Epithelial cell of prostate (primary cell): ENCODE measurements at regions not wholly inside any gene's neighbourhood (a gene's known extent, or its start where the extent isn't known, plus 50 kb on each side); places are given as distances from the start of the nearest gene placed in this dataset.

Experiments used
- DNase-seq: peaks from one replicate; pipeline ENCODE4 v3.0.0-alpha.2; 2011; ENCODE audit warnings: low read depth, low spot score
- H3K27ac ChIP-seq: fragments of 450-650 bp; 2 replicates; pipeline ENCODE4 v1.5.1; 2017; ENCODE audit warnings: mild to moderate bottlenecking

DNA sequence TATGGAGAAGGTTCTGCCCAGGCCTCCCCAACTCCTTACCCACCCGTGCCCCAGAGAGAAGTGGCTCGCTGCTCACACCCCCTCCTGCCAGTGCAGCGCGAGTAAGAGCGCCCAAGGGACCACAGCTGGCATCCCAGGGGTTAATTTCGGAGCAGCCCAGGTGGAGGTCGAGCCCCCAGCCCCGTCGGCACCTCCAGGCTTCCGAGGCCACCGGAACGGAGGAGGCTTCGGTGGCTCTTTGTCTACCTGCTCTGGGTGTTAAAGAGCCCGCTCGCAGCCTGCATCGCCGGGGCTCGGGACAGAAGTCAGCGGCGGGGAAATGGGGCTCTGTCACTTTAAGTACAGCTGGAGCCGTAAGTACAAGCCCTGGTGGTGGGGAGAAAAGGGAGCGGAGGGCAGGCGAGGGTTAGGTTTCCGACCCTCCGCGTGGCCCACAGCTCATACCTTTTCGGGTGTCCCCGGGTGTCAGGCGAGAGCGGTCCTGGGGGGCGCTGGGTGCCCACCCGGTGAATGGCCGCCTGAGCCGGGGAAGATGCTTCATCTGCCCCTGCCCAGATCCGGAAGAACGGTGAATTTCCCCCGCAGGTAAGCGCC is 89.4 kb upstream of the IPO9 start:
- no peak for DNase-seq
- H3K27ac ChIP-seq, result peak overlapping the region; percentile 53

DNA sequence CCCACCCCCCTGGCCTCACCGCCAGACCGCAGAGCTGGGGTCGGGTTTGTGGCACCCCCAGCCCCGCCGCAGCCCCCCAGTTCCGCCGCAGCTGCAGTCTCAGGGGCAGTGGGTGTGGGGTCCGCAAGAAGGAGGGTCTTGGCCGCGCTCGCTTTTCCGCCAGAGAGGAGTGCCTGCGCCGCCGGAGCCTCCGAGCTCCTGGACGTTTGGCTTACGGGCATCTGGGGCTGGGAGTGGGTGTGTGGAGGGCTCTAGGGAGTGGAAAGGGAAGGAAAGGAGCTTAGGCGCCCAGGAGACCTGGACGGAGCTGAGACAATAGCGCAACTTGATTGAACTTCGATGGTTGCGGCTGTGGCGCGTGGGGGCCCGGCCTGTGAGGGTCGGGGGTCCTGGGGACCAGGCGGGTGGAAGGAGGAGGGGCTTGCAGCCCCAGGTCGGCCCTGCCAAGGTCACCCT is 88.8 kb upstream of the IPO9 start:
- peak overlapping the region; percentile 53 for H3K27ac ChIP-seq
- no peak for DNase-seq

DNA sequence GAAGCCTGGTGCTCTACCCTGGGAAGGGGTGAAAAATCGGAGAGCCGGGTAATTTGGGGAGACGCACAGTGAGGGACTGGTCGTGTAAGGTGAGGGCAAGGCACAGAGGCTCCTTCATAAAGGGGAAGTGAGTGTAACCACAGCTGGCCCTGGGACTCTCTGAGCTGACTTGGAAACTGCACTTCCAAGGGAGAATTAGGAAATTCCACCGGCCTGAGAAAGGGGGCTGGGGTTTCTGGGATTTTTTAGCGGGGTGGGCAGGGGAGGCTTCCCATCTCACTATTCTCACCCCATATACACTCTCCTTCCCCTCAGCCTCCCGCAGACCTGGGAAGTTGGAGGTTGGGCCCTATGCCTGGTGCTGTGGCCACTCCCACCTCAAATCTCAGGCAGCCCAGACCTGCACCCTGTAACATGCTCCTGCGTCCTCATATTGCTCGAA is 88.3 kb upstream of the IPO9 start:
- no peak for DNase-seq
- H3K27ac ChIP-seq, result peak overlapping the region; percentile 53

DNA sequence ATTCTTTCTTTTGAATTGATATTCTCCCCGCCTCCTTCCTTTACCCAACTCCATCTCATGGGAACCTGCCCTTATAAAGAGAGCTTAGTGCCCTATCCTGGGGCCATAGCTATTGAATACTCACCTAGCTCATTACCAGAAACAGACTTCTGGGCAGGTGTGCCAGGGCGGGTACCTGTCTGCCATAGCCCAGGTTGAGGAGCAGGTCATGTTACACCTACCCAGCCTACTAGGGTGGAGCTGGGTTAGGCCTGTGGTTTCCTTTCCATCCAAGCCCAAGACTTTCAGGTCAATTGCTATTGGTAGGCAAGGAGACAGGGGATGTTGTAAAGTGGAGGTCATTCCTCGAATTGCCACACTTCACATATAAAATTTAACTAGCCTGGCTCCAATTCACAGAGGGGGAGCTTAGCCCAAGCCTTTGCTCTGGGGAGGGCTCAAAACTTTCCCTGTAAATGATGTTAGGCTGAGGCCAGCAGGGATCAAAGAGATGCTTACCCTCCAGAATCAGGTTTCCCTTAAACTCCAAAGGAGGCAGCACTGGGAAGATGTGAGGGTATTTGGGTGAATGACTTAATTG is 87.1 kb upstream of the IPO9 start:
- peak; percentile 40 for DNase-seq
- peak overlapping the region; percentile 9 for H3K27ac ChIP-seq

DNA sequence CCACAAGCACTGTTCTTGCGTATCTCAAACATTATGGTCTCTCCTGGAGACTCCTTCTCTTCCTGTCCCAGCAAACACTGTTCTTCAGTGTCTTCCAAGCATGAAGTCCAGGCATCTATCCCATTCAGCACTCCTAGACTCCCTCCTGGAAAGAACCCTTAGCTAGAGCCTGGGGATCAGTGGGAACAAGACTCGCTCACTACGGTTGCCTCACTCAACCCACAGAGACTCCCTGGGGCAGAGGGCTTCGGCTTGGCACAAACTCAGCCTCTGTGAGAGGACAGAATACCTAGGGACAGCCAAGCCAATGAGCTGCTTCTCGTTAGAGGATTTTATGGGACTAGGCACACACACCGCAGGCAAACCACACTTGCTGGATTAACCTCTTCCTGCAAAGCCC is 86.5 kb upstream of the IPO9 start:
- no peak overlapping the region for H3K27ac ChIP-seq
- DNase-seq, result no peak

DNA sequence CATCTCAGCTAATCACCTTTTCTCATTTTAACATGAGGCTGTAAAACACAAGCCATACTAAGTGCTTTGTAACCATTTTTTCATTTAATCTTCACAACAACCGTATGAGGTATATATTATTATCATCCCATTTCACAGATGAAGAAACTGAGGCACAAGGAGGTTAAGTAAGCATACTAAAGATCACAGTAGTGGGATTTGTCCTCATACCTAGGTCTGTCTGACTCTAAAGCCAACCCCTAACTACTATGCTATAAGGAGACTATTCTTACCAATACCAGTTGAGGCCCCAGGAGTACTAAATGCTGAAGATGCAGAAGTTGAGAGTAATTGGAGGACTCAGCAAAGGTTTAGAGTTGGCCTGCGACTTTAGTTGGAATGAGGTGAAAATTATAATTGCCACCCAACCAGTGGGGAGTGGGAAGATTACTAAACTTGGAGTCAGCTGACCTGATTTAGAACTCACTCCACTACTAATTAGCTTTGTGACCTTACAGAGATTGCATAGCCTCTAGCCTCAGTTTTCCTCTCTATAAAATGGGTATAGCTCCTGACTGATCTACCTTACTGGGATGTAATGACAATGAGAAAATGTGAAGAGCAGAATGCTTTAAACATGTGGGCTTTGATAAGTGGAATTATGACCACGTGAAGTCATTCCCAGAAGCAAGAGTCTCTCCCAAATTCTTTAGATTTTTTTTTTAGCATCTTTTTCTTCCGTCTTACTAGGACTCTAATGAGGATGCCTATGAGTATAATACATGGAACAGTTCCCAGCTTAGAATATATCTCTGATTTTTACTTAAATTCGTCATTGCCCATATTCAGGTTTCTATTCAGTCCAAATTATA is 85.8 kb upstream of the IPO9 start:
- no peak overlapping the region for H3K27ac ChIP-seq
- DNase-seq, result no peak

DNA sequence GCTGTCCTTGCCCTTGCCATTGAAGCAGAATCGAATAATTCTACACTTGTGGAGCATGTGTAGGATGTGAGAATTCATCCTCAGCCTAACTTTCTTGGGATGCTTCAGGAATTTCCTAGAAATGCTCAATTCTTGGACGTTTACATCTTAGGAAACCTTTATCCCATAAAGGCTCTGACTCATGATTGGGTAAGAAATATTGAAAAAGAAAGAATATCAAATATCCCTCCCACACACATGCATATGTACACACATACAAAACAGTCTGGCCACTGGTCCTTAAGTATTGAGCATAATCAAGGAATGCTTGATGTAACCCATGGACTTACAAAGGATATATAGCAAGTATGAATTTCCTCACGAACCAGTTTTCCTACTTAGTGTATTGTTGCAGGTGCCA is 83.9 kb upstream of the IPO9 start:
- DNase-seq, result no peak
- H3K27ac ChIP-seq, result no peak overlapping the region

DNA sequence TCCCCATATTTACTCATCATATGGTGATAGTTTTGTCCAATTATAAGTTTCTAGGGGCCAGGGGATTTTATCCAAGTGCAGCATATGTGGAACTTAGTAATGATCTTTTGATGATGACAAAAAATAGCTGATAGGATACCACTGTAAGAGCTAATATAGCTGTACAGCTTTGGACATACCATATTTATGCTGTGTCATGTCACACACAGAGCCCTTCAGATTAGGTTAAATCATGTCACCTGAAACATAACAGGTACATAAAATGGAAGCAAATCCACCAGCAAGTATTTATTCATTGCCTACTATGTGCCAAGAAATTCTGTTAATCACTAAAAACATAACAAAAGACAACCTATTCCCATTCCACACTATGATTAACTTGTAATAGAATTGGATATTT is 82.8 kb upstream of the IPO9 start:
- DNase-seq, result no peak
- H3K27ac ChIP-seq, result no peak overlapping the region

DNA sequence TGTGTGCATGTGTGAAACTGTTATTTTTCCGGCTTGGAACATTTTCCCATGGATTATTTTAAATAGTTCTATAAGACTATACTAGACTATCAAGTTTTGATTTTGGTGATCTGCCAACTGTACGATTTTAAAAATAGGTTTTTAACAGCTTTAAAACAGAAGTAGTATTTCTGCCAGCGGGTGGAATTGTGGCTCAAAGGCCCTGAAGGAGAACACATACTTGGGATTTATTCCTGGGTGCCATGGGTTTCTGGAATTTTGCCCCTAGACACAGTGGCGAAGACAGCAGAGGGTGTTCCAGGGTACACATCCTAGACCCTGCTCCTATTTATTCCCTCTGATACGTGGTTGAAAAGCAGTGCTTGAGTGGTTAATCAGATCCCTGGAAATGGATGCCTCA is 81.7 kb upstream of the IPO9 start:
- H3K27ac ChIP-seq, result no peak overlapping the region
- no peak for DNase-seq

DNA sequence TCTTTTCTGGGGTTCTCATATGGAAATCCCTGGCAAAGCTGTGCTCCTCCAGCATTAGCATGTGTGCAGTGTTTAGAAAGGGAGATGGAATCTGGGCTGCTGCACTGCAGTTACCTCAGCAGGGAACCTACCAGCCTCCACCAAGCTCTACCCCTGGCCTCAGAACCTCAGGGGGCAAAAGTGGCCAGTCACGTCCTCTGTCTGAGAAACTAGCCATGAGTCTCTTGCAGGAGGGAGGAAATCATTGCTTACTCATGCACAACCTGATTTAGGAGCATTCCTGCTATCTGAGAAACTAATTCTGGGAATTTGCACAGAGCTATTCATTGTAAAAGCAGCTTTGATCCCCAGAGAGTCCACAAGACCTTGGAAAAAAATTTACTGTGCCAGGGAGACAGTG is 80.6 kb upstream of the IPO9 start:
- DNase-seq, result no peak
- H3K27ac ChIP-seq, result peak overlapping the region; percentile 75

DNA sequence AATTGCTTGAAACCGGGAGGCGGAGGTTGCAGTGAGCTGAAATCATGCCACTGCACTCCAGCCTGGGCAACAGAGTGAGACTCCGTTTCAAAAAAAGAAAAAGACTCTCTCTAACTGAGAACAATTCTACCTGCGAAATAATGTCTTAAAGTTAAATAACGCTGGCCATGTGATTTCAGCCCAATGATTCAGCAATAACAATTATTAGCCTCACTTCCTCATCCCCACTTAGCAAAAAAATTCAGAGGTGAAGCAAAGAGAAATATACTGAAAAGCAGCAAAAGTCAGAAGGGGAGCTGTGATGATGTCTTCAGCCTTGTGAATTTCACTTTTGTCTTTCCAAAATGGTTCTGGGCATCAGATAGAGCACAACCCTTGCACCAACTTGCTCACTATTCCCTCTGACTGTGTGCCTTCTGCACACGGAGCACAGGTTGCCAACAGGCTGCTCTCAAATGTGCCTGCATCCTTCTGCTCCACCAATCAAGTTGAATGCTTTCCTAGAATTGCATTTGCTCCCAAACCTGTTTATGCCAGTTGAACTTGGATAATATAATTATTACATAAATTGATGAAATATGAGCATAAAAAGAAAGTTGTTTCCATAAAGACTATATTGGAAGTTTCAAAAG is 79.8 kb upstream of the IPO9 start:
- no peak for DNase-seq
- peak overlapping the region; percentile 75 for H3K27ac ChIP-seq

DNA sequence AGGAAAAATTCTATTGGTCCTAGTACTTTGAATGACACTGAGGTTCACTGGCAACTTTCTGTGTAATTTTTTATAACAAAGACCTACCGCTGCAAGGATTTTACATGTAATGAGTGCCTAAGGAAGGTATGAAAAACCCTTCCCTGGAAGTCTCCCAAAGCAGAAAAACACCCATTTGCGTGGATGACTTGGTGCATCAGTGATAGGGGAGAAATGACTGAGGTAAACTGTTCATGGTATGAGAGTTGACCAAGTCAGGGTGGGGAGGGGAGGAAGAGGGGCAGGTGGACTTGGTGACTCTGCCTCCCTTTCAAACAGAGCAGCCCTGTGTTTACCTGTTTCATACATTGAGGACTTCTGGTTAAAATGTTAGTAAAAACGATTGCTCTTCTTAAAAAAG is 78.8 kb upstream of the IPO9 start:
- DNase-seq, result no peak
- H3K27ac ChIP-seq, result peak overlapping the region; percentile 75

DNA sequence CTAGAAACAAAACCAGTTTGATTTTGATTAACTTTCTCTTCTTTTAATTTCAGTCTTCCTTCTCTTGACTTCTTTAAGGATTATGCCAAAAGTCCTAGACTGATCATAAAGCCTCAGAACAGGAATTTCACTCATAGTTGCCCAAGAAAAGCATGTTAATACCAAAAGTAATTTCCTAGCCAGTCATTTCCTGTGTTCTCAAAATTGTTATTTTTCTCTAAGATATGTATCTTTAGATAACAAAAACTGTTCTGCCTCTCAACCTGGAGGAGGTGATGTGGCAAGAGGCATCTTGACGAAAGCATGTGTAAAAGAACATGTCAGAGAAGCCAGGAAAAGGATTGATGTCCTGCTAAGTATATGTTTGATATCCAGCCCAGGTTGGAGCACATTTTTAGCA is 78.0 kb upstream of the IPO9 start:
- no peak for DNase-seq
- peak overlapping the region; percentile 75 for H3K27ac ChIP-seq

DNA sequence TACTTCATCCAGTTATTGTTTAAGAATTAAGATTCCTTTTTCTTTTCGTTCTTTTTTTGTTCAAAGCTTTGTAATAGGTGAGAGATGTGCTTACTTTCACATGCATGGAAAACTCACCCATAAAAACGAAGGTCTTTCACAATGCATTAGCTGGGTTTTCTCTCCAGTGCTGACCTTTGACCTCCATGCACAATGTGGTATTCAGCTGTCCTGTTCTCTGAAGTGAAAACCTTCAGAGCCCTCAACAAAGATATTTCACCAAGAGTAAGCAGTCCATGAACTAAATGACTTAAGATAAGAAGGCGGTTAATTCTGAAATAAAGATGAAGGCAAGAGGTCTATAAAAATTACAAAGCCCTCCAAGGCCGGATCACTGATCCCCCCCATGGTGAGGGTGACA is 77.1 kb upstream of the IPO9 start:
- no peak for DNase-seq
- peak overlapping the region; percentile 75 for H3K27ac ChIP-seq

DNA sequence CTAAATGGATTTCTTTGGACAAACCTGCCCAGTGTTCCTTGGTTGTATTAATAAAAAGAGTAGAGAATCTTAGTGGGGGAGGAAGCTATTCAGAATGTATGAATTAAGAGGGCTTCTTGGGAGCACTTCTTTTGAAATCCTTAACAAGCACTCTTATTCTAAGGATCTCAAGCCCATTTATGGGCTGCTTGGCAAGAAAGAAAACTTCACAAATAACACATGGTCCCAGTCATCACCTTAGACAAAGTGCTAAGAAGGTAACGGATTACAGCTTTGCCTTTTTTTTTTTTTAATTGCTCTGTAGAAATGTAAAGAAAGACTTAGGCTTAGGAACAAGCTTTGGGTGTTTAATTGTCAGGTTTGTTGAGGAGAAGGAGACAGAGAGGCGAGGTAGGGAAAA is 76.6 kb upstream of the IPO9 start:
- peak overlapping the region; percentile 75 for H3K27ac ChIP-seq
- DNase-seq, result no peak

DNA sequence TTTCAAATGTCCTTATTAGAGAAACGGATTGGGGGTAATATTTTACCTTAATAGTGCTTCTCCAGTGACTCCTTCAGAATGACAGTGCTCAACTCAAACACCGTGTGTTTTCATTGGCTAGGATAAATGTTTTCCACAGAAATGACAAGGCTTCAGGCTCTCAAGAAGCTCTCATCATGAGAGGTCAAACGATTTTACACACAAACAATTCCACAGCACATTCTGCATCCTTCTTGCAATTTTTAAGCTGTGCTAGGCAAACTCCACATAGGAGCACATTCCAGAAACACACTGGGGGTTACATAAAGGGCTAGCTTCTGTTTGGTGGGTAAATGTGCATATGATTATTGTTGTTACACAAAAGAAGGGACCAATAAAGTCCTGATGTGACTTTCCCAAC is 75.5 kb upstream of the IPO9 start:
- no peak overlapping the region for H3K27ac ChIP-seq
- no peak for DNase-seq

DNA sequence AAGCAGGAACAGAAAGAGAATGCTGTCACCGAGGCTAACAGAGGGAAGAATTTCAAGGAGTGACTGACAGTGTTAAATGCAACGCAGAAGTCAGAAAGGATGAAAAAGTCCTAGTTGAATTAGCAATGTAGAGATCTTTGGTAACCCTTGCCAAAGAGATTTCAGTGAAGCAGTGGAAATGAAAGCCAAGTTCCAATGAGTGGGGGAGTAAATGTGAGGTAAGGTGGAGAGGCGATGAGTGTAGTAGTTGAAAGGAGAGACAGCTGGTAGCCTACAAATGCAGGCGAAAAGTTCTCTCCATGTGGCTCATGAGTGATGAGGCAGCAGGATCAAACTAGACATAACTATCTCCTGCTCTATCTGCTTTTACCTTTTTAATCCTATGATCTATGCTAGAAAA is 74.6 kb upstream of the IPO9 start:
- DNase-seq, result no peak
- no peak overlapping the region for H3K27ac ChIP-seq

DNA sequence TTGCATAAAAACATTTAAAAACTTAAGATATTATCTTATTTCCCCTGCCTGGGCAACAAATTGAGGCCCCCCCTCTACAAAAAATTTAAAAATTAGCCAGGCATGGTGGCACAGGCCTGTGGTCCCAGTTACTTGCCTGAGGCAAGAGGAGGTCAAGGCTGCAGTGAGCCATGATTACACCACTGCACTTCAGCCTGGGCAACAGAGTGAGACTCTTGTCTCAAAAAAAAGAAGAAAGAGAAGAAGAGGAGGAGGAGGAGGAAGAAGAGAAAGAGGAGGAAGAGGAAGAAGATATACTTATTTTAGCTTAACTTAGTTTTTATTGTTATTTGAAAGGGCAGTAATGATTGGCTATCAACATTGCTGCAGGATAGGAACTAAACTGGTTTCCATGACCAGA is 73.8 kb upstream of the IPO9 start:
- no peak for DNase-seq
- no peak overlapping the region for H3K27ac ChIP-seq

DNA sequence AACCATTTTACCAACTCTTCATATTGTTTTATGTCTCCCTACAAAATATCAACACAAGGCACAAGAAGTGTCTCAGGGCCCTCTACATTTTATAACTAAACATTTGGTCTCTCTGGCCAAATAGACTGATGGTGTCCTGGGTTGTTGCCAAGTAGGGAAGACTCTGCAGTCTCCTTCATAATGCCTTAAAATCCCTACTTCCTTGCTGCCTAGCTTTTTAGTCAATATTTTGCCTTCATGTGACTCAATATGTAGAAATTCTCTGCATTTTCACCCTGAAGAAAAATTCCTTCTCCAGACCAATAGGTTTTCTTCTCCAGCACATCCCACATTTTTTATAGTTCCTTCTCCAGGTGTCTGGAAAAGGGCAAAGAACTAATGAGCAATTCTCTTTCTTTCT is 72.6 kb upstream of the IPO9 start:
- peak overlapping the region; percentile 41 for H3K27ac ChIP-seq
- DNase-seq, result no peak

DNA sequence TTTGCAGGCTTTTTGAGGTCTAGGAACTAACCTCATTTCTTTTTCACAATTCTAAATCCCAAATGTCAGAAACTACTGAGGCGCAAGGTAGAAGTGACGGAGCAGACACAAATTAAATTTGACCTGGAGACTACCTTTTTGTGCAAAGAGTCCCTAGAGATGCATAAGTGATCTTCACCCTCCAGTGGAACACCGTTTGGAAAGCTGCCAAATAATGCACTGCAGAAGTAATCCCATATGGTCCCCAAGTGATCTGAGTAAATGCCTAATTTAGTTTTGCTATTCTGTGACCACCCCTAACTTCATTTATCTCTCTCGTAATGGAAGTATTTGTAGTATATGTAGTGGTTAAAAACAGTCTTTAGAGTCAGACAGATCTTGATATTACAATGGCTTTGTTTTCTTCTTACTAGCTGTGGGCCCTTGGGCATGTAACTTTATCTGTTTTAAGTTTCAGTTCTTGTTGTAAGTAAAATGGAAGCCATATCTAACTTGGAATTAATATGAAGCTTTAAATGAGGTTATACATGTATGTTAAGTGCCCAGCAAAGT is 70.4 kb upstream of the IPO9 start:
- DNase-seq, result no peak
- H3K27ac ChIP-seq, result no peak overlapping the region
